ENCODE measurements at regions not wholly inside any gene's neighbourhood (a gene's known extent, or its start where the extent isn't known, plus 50 kb on each side); places are given as distances from the start of the nearest gene placed in this dataset.

- Histone ChIP-seq H3K36me3 (ENCODE audit: control insufficient read depth, low read length) (no peaks in the 10 kb centered on the region), H3K27me3 (ENCODE audit: control insufficient read depth, low read length) (peaks cover 30% of the 10 kb centered on the region), H3K4me3 (ENCODE audit: low read length) (no peak overlapping the region), H3K4me1 (ENCODE audit: control insufficient read depth, low read length) (no peaks in the 10 kb centered on the region), H3F3A (ENCODE audit: control insufficient read depth, insufficient read depth) (no peaks in the 10 kb centered on the region), H3K9me3 (ENCODE audit: control insufficient read depth, insufficient read depth, low read length) (no peaks in the 10 kb centered on the region), H3K27ac (ENCODE audit: low read depth, low read length) (no peak overlapping the region), H3K9me2 (replicated peaks; ENCODE audit: control insufficient read depth, low read length) (no peaks in the 10 kb centered on the region), H3K4me2 (ENCODE audit: low read length) (no peak overlapping the region), H4K20me1 (ENCODE audit: control insufficient read depth, insufficient read depth, low read depth, low read length) (no peaks in the 10 kb centered on the region), H3K79me2 (ENCODE audit: control insufficient read depth, low read length) (no peaks in the 10 kb centered on the region)
- no peak for TF ChIP-seq CTCF (IDR thresholded peaks at IDR 0.05; ENCODE audit: low read depth, low read length, poor library complexity, severe bottlenecking)
- TF ChIP-seq EZH2phosphoT487 (IDR thresholded peaks at IDR 0.05; ENCODE audit: borderline replicate concordance, low read length) = no peak
These were observed 67.5 kb upstream of the CLDN14 start for GRCh38 chr21:36547464-36547863.

GRCh38 chr21:36548866-36549265, 68.9 kb upstream of the CLDN14 start:
- Histone ChIP-seq H3K9me3 (ENCODE audit: control insufficient read depth, insufficient read depth, low read length) (no peaks in the 10 kb centered on the region), H3K9me2 (replicated peaks; ENCODE audit: control insufficient read depth, low read length) (no peaks in the 10 kb centered on the region), H3F3A (ENCODE audit: control insufficient read depth, insufficient read depth) (no peaks in the 10 kb centered on the region), H3K4me3 (ENCODE audit: low read length) (no peak overlapping the region), H3K36me3 (ENCODE audit: control insufficient read depth, low read length) (no peaks in the 10 kb centered on the region), H3K4me1 (ENCODE audit: control insufficient read depth, low read length) (no peaks in the 10 kb centered on the region), H3K27me3 (ENCODE audit: control insufficient read depth, low read length) (peaks cover 16% of the 10 kb centered on the region), H3K27ac (ENCODE audit: low read depth, low read length) (no peak overlapping the region), H4K20me1 (ENCODE audit: control insufficient read depth, insufficient read depth, low read depth, low read length) (no peaks in the 10 kb centered on the region), H3K79me2 (ENCODE audit: control insufficient read depth, low read length) (no peaks in the 10 kb centered on the region), H3K4me2 (ENCODE audit: low read length) (no peak overlapping the region)
- no peak for TF ChIP-seq EZH2phosphoT487 (IDR thresholded peaks at IDR 0.05; ENCODE audit: borderline replicate concordance, low read length)
- no peak for TF ChIP-seq CTCF (IDR thresholded peaks at IDR 0.05; ENCODE audit: low read depth, low read length, poor library complexity, severe bottlenecking)

GRCh38 chr21:36549470-36549869, 69.5 kb upstream of the CLDN14 start:
- TF ChIP-seq CTCF (IDR thresholded peaks at IDR 0.05; ENCODE audit: low read depth, low read length, poor library complexity, severe bottlenecking) (no peak), EZH2phosphoT487 (IDR thresholded peaks at IDR 0.05; ENCODE audit: borderline replicate concordance, low read length) (no peak)
- peaks cover 10% of the 10 kb centered on the region for H3K27me3 ChIP-seq (ENCODE audit: control insufficient read depth, low read length)
- H3K9me2 ChIP-seq (replicated peaks; ENCODE audit: control insufficient read depth, low read length) = no peaks in the 10 kb centered on the region
- H3K36me3 ChIP-seq (ENCODE audit: control insufficient read depth, low read length) = no peaks in the 10 kb centered on the region
- no peaks in the 10 kb centered on the region for H3F3A ChIP-seq (ENCODE audit: control insufficient read depth, insufficient read depth)
- no peaks in the 10 kb centered on the region for H3K79me2 ChIP-seq (ENCODE audit: control insufficient read depth, low read length)
- no peaks in the 10 kb centered on the region for H4K20me1 ChIP-seq (ENCODE audit: control insufficient read depth, insufficient read depth, low read depth, low read length)
- no peak overlapping the region for H3K27ac ChIP-seq (ENCODE audit: low read depth, low read length)
- H3K9me3 ChIP-seq (ENCODE audit: control insufficient read depth, insufficient read depth, low read length) = no peaks in the 10 kb centered on the region
- no peaks in the 10 kb centered on the region for H3K4me1 ChIP-seq (ENCODE audit: control insufficient read depth, low read length)
- no peak overlapping the region for H3K4me3 ChIP-seq (ENCODE audit: low read length)
- H3K4me2 ChIP-seq (ENCODE audit: low read length) = no peak overlapping the region

GRCh38 chr21:36550761-36551160, 70.8 kb upstream of the CLDN14 start:
- H3K79me2 ChIP-seq (ENCODE audit: control insufficient read depth, low read length) = no peaks in the 10 kb centered on the region
- no peaks in the 10 kb centered on the region for H4K20me1 ChIP-seq (ENCODE audit: control insufficient read depth, insufficient read depth, low read depth, low read length)
- no peaks in the 10 kb centered on the region for H3K36me3 ChIP-seq (ENCODE audit: control insufficient read depth, low read length)
- no peaks in the 10 kb centered on the region for H3K9me3 ChIP-seq (ENCODE audit: control insufficient read depth, insufficient read depth, low read length)
- no peak overlapping the region for H3K27ac ChIP-seq (ENCODE audit: low read depth, low read length)
- H3K4me3 ChIP-seq (ENCODE audit: low read length) = no peak overlapping the region
- TF ChIP-seq CTCF (IDR thresholded peaks at IDR 0.05; ENCODE audit: low read depth, low read length, poor library complexity, severe bottlenecking) = no peak
- no peak for TF ChIP-seq EZH2phosphoT487 (IDR thresholded peaks at IDR 0.05; ENCODE audit: borderline replicate concordance, low read length)
- H3K4me2 ChIP-seq (ENCODE audit: low read length) = no peak overlapping the region
- H3F3A ChIP-seq (ENCODE audit: control insufficient read depth, insufficient read depth) = no peaks in the 10 kb centered on the region
- H3K4me1 ChIP-seq (ENCODE audit: control insufficient read depth, low read length) = no peaks in the 10 kb centered on the region
- no peaks in the 10 kb centered on the region for H3K9me2 ChIP-seq (replicated peaks; ENCODE audit: control insufficient read depth, low read length)
- peaks cover 5% of the 10 kb centered on the region; the same call in 1 of the 2 replicates for H3K27me3 ChIP-seq (ENCODE audit: control insufficient read depth, low read length)
